KOPT-K1 (cell line): ENCODE measurements at regions not wholly inside any gene's neighbourhood (a gene's known extent, or its start where the extent isn't known, plus 50 kb on each side); places are given as distances from the start of the nearest gene placed in this dataset.
"Not testable (repeated sequence)": the region's sequence is repeated elsewhere in the genome, so short reads cannot be mapped to it uniquely, and the experiment has no call there.

Experiments
- H3K27ac ChIP-seq: fragments of 200-600 bp; sonication (generic); 2 replicates; pipeline ENCODE4 v1.5.1; 2016; ENCODE audit warnings: antibody characterized with exemption, mild to moderate bottlenecking, low read depth, low read length; ENCODE audit not compliant: poor library complexity, severe bottlenecking
- H3K36me3 ChIP-seq: fragments of 200-600 bp; sonication (generic); 2 replicates; pipeline ENCODE4 v1.5.1; 2017; ENCODE audit warnings: antibody characterized with exemption, mild to moderate bottlenecking, low read length, moderate library complexity; ENCODE audit not compliant: insufficient read depth
- H3K9me3 ChIP-seq: fragments of 200-600 bp; sonication (generic); 2 replicates; pipeline ENCODE4 v1.5.1; 2017; ENCODE audit warnings: antibody characterized with exemption, low read length, mild to moderate bottlenecking; ENCODE audit not compliant: insufficient read depth, poor library complexity, severe bottlenecking

- not testable (repeated sequence) for H3K9me3 ChIP-seq, H3K36me3 ChIP-seq, H3K27ac ChIP-seq
Measured at GRCh38 chr17:30706461-30707335, 117.8 kb downstream of the CRLF3 start.

DNA sequence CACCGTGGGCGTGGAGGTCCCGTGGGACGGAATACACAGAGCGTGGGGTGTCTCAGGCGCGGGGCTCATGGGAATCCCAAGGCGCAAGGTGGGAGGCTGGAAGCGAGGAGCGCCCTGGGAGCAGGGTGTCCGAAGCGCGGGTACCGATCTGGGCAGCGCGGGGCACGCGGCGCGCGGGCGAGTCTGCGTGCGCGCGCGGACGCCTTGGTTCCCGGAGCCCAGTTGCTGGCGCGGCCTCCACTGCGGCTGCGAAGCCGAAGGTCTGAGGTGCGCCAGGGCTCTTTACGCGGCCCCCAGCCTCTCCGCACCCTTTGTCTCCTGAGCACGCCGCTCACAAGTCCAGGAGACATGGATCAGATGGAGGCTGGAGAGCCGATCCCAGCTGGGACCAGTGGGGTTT lies 118.5 kb downstream of the CRLF3 start:
- not testable (repeated sequence) for H3K9me3 ChIP-seq, H3K36me3 ChIP-seq, H3K27ac ChIP-seq

GRCh38 chr17:30701498-30701989 lies 122.9 kb downstream of the CRLF3 start:
- Histone ChIP-seq H3K9me3 (no peaks in the 10 kb centered on the region), H3K36me3 (no peaks in the 10 kb centered on the region), H3K27ac (no peak overlapping the region)

DNA sequence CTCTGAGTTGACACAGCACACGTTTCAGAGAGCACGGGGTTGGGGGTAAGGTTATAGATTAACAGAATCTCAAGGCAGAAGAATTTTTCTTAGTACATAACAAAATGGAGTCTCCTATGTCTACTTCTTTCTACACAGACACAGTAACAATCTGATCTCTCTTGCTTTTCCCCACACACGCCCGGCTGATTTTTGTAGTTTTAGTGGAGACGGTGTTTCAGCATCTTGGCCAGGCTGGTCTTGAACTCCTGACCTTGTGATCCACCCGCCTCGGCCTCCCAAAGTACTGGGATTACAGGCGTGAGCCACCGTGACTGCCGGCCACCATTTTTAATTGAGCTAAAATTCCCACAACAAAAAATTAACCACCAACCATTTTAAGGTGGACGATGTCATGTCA lies 123.7 kb downstream of the CRLF3 start:
- H3K27ac ChIP-seq, H3K36me3 ChIP-seq, H3K9me3 ChIP-seq: not testable (repeated sequence)

GRCh38 chr17:30697619-30698460 lies 126.7 kb downstream of the CRLF3 start:
- not testable (repeated sequence) for H3K27ac ChIP-seq, H3K36me3 ChIP-seq

GRCh38 chr17:30696234-30696633 lies 128.3 kb downstream of the CRLF3 start:
- H3K27ac ChIP-seq, result no peak overlapping the region
- H3K36me3 ChIP-seq, result no peaks in the 10 kb centered on the region
- no peaks in the 10 kb centered on the region for H3K9me3 ChIP-seq

More at GRCh38 chr17:30697619-30698460, 126.7 kb downstream of the CRLF3 start:
- H3K9me3 ChIP-seq, result not testable (repeated sequence)

- not testable (repeated sequence) for H3K9me3 ChIP-seq, H3K36me3 ChIP-seq, H3K27ac ChIP-seq
Measured at GRCh38 chr17:30695265-30695811, 129.2 kb downstream of the CRLF3 start.

- H3K9me3 ChIP-seq, result not testable (repeated sequence)
Measured at GRCh38 chr17:30693772-30694171, 130.7 kb downstream of the CRLF3 start.

DNA sequence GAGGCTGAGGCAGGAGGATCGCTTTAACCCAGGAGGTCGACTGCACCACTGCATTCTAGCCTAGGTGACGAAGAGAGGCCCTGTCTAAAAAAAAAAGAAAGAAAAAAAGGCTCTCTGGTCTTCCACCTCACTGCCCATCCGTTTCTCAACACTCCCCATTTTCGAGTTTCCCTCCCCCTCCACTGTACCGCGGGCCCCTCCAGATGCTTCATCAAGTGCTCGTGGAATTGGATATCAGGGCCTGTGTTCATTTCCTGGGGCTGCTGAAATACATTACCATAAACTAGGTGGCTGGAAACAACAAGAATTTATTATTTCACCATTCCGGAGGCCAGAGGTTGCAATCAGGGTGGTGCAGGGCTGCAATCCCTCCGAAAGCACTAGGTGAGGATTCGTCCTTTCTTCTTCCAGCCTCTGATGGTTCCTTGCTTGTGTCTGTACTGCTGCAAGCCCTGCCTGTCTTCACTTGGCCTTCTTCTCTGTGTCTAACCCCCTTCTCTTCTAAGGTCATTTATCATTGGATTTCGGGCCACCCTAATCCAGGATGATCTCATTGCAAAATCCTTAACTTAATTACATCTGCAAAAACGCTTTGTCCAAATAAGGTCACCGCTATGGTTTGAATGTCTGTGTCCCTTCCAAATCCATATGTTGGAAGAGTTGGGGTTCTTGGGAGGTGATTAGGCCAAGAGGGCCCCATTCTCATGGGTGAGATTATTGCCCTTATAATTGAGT lies 135.1 kb downstream of the CRLF3 start:
- not testable (repeated sequence) for H3K27ac ChIP-seq, H3K36me3 ChIP-seq, H3K9me3 ChIP-seq

More at GRCh38 chr17:30693772-30694171, 130.7 kb downstream of the CRLF3 start:
- H3K36me3 ChIP-seq, H3K27ac ChIP-seq: not testable (repeated sequence)

DNA sequence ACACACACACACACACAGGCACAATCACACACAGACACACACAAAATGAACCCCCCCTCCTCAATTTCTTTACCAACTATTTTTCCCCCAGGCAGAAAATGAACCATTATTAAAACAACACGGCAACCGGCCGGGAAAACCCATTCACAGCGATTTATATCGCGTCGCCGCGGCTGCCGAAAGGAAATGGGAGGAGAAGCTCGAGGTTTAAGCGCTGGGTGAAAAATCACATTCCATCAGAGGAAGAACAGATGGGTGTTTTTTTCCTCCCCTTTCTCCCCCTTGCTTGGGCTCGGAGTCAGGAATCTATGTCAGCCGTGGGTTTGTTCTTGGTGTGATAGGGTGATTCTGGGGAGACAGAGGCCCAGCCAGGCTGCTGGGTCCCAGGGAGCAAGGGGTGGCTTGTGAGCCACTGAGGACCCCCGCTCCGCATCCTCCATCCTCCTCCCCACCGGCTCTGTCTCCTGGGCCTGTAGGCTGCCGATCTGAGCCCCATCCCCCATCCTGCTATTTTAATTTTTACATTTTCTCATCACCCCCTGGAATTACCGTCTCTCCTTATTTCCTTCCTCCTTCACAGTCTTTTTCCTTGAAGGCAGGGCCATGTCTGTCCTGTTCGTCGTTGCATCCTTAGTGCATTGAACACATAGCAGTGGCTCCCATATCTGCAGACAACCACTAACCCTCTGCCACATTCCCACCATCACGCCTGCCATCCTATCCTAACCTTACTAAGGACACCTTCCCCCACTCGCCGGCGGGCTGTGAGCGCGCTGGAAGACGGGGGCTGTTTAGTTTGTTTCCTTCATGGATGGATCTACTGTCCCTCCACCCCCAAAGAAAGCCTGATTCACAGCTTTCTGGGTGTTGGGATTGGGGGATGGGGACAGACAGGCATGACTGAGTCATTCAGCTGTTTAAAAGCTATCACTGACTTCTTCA lies 137.7 kb downstream of the CRLF3 start:
- H3K36me3 ChIP-seq, H3K27ac ChIP-seq, H3K9me3 ChIP-seq: not testable (repeated sequence)

- H3K27ac ChIP-seq, H3K36me3 ChIP-seq, H3K9me3 ChIP-seq: not testable (repeated sequence)
Measured at GRCh38 chr17:30682280-30682679, 142.2 kb downstream of the CRLF3 start.

GRCh38 chr17:30680681-30681080 lies 143.8 kb downstream of the CRLF3 start:
- H3K36me3 ChIP-seq, H3K27ac ChIP-seq, H3K9me3 ChIP-seq: not testable (repeated sequence)

GRCh38 chr17:30677550-30678249 lies 146.8 kb downstream of the CRLF3 start:
- H3K9me3 ChIP-seq, result peaks cover 9% of the 10 kb centered on the region
- H3K36me3 ChIP-seq, result no peaks in the 10 kb centered on the region
- no peak overlapping the region for H3K27ac ChIP-seq
